Activated CD4-positive, alpha-beta memory T cell treated with anti-CD3 and anti-CD28 coated beads, Interleukin-2, amount 10 ng/mL, durations not matched to agents 7 days and 5 days (primary cell): ENCODE measurements at regions not wholly inside any gene's neighbourhood (a gene's known extent, or its start where the extent isn't known, plus 50 kb on each side); places are given as distances from the start of the nearest gene placed in this dataset.
"Not testable (repeated sequence)": the region's sequence is repeated elsewhere in the genome, so short reads cannot be mapped to it uniquely, and the experiment has no call there.

Experiments
- CTCF ChIA-PET: fragments of 350-600 bp; sonication (Branson Sonifier 250); formaldehyde crosslinking; loops from one replicate; lab custom pipeline; 2021; ENCODE audit warnings: antibody characterized with exemption, inconsistent platforms; lab: Charles Lee
- POLR2A ChIA-PET: fragments of 350-600 bp; sonication (Branson Sonifier 250); formaldehyde crosslinking; loops from one replicate; lab custom pipeline; 2021; ENCODE audit warnings: antibody characterized with exemption; lab: Charles Lee
- DNase-seq: peaks from one replicate; pipeline ENCODE4 v3.0.0-alpha.2; 2020
- H3K27ac Mint-ChIP-seq: one replicate; pipeline ENCODE4 v1.8.0; 2021; ENCODE audit warnings: mild to moderate bottlenecking, mixed read lengths
- H3K27me3 Mint-ChIP-seq: one replicate; pipeline ENCODE4 v1.8.0; 2021; ENCODE audit warnings: mixed read lengths
- H3K36me3 Mint-ChIP-seq: one replicate; pipeline ENCODE4 v1.8.0; 2021; ENCODE audit warnings: low read depth, mixed read lengths
- H3K4me1 Mint-ChIP-seq: one replicate; pipeline ENCODE4 v1.8.0; 2021; ENCODE audit warnings: mixed read lengths
- H3K4me3 Mint-ChIP-seq: one replicate; pipeline ENCODE4 v1.8.0; 2021; ENCODE audit warnings: mild to moderate bottlenecking, mixed read lengths
- H3K9me3 Mint-ChIP-seq: one replicate; pipeline ENCODE4 v1.8.0; 2021; ENCODE audit warnings: mixed read lengths

- H3K36me3 Mint-ChIP-seq, H3K27ac Mint-ChIP-seq, POLR2A ChIA-PET, DNase-seq, CTCF ChIA-PET, H3K4me1 Mint-ChIP-seq, H3K4me3 Mint-ChIP-seq, H3K27me3 Mint-ChIP-seq: not testable (repeated sequence)
- H3K9me3 Mint-ChIP-seq: peaks cover 14% of the 10 kb centered on the region
These were observed 74.9 kb upstream of the LIFR start for GRCh38 chr5:38631376-38631775.

- Mint-ChIP-seq H3K27ac (no peak overlapping the region), H3K4me1 (no peaks in the 10 kb centered on the region), H3K4me3 (no peak overlapping the region), H3K36me3 (no peaks in the 10 kb centered on the region), H3K27me3 (peaks cover 3% of the 10 kb centered on the region), H3K9me3 (peaks cover 11% of the 10 kb centered on the region)
- CTCF ChIA-PET: no interaction called here
- no peak for DNase-seq
- POLR2A ChIA-PET: no interaction called here
These were observed 78.3 kb upstream of the LIFR start for GRCh38 chr5:38634568-38635369.

DNA sequence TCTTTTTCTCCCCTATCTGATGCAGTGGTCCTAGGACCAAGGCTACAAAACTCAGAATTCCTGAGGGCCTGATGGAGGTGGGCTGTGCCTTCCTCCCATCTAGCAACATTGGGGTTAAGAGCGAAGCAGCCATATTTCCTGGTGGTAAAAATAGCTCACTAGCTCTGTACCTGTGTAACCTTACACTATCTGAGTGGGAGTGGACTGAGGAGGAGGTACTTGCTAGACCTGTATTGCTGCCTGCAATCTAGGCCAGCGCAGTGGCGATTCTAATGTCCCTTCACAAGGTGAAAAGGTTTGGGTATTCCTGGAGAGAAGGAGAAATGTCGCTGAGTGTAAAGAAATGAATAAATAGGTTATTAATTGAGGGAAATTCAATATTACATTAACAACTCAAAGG is 80.2 kb upstream of the LIFR start:
- Mint-ChIP-seq H3K4me1 (no peaks in the 10 kb centered on the region), H3K36me3 (no peaks in the 10 kb centered on the region), H3K4me3 (no peak overlapping the region), H3K9me3 (peaks cover 10% of the 10 kb centered on the region), H3K27ac (no peak overlapping the region), H3K27me3 (peaks cover 7% of the 10 kb centered on the region)
- ChIA-PET POLR2A (no interaction called here), CTCF (no interaction called here)
- no peak for DNase-seq

- no peaks in the 10 kb centered on the region for H3K36me3 Mint-ChIP-seq
- H3K27me3 Mint-ChIP-seq: peaks cover 7% of the 10 kb centered on the region
- H3K4me1 Mint-ChIP-seq: no peaks in the 10 kb centered on the region
- H3K4me3 Mint-ChIP-seq: no peak overlapping the region
- POLR2A ChIA-PET: no interaction called here
- CTCF ChIA-PET: no interaction called here
- DNase-seq: no peak
- no peak overlapping the region for H3K27ac Mint-ChIP-seq
- peaks cover 1% of the 10 kb centered on the region for H3K9me3 Mint-ChIP-seq
These were observed 82.2 kb upstream of the LIFR start for GRCh38 chr5:38638656-38639055.

DNA sequence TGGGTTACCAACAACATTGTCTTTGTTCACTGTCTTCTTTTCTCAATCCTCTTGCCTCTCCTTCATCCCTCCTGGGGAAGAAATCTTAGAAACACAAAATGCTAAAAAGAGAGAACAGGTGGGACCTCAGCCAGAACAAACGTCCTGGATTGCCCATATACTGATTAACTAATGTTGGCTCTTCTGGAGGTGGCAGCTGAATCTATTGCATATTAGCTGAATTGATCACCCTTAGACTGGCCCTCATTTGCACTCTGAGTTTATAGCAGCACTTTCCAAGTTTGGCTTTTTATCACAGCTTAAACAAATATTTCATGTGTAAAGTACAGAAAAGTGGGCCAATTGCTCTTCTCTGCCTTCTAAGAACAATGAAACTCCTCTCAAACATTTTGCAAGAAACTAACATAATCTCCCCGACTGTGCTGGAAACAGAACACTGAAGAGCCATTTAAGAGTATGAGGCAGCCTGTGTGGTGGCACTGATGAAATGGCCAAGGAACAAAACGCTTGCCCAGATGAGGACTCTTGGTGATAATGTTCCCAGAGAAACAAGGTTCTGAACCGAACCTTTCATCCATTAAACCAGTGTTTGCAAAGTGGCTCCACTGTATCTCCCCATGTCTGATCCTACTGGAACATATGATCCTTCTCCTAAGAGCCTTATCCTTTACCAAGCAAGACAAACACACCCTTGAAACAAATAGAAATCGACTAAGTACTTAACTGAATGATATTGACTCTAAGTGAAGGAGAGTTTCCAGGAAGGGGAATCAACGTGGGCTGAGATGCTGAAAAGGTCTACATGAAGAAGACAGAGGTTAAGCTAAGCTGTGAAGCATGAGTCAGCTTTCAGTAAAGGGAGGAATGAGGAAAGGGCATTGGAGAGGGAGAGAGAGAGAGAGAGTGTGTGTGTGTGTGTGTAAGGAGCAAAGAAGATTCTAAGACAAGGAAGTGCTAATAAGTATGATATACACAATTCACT is 83.2 kb upstream of the LIFR start:
- ChIA-PET CTCF (no interaction called here), POLR2A (no interaction called here)
- no peaks in the 10 kb centered on the region for H3K36me3 Mint-ChIP-seq
- H3K4me1 Mint-ChIP-seq: no peaks in the 10 kb centered on the region
- no peak for DNase-seq
- H3K4me3 Mint-ChIP-seq: no peak overlapping the region
- no peak overlapping the region for H3K27ac Mint-ChIP-seq
- H3K27me3 Mint-ChIP-seq: peaks cover 7% of the 10 kb centered on the region
- H3K9me3 Mint-ChIP-seq: peaks cover 6% of the 10 kb centered on the region

DNA sequence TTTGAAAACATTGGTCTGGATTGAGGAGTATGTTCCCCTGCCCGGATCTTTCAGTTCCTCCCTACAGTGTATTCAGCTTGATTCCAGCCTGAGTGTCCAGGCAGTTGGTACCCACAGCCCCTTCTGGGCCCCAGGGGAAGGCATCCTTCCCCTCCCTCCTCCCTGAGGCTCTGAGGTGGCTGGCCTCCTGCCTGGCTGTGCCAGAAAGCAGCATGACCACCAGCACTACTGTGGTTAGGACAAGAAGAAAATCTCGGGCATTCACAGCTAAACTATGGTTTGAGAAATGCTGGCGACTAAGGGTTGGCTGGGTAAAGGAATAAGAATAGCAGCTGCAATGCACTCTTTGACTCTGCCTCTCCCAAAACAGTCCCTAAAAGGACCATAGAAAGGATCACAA is 84.6 kb upstream of the LIFR start:
- H3K27ac Mint-ChIP-seq: no peak overlapping the region
- H3K27me3 Mint-ChIP-seq: peaks cover 7% of the 10 kb centered on the region
- no peaks in the 10 kb centered on the region for H3K4me1 Mint-ChIP-seq
- H3K36me3 Mint-ChIP-seq: no peaks in the 10 kb centered on the region
- ChIA-PET CTCF (no interaction called here), POLR2A (no interaction called here)
- no peak for DNase-seq
- H3K4me3 Mint-ChIP-seq: no peak overlapping the region
- H3K9me3 Mint-ChIP-seq: peaks cover 10% of the 10 kb centered on the region

GRCh38 chr5:38642189-38642911 is 85.9 kb upstream of the LIFR start:
- POLR2A ChIA-PET: no interaction called here

GRCh38 chr5:38643616-38644015 is 87.2 kb upstream of the LIFR start:
- ChIA-PET CTCF (no interaction called here), POLR2A (no interaction called here)
- Mint-ChIP-seq H3K9me3 (peaks cover 10% of the 10 kb centered on the region), H3K27me3 (peaks cover 5% of the 10 kb centered on the region), H3K4me1 (no peaks in the 10 kb centered on the region), H3K4me3 (no peak overlapping the region), H3K27ac (no peak overlapping the region), H3K36me3 (no peaks in the 10 kb centered on the region)
- DNase-seq: no peak

More at GRCh38 chr5:38642189-38642911, 85.9 kb upstream of the LIFR start:
- H3K27ac Mint-ChIP-seq: no peak overlapping the region
- DNase-seq: no peak
- no peaks in the 10 kb centered on the region for H3K4me1 Mint-ChIP-seq
- peaks cover 7% of the 10 kb centered on the region for H3K27me3 Mint-ChIP-seq
- H3K4me3 Mint-ChIP-seq: no peak overlapping the region
- no peaks in the 10 kb centered on the region for H3K36me3 Mint-ChIP-seq
- CTCF ChIA-PET: interaction anchor here (0.5 kb wide), 1 partner anchor 1263 kb away, joined by 4 read pairs; the partner anchor contains the start of gene WDR70
- peaks cover 10% of the 10 kb centered on the region for H3K9me3 Mint-ChIP-seq

- Mint-ChIP-seq H3K27me3 (no peaks in the 10 kb centered on the region), H3K4me3 (no peak overlapping the region), H3K4me1 (peaks cover 2% of the 10 kb centered on the region), H3K27ac (no peak overlapping the region), H3K9me3 (peaks cover 10% of the 10 kb centered on the region), H3K36me3 (no peaks in the 10 kb centered on the region)
- ChIA-PET CTCF (no interaction called here), POLR2A (no interaction called here)
- DNase-seq: no peak
These were observed 89.1 kb upstream of the LIFR start for GRCh38 chr5:38645508-38645907.

DNA sequence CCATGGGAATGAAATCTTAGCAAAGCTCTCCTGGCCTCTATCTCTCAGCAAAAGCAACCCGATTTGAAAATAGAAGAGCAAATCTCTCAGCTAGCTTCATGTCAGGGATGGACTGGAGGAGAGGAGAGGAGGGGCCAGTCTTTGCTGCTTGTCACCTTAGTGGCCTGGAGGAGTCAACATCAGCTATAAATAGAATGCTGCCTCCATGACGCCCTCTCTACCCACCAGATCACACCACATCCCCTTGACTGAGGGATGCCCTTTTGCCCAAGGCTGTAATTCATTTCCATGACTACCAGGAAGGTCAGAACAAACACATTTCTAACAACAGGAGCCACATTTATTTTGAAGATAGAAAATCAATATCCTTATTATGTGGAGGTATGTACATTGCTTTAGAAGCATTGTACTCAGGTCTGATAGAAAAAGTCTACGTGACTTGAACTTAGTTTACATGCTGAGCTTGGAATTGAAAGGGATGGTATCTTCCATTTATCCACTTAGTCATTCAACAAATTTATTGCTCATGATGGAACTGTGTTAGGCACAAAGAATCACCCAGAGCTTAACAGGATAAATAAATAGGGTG is 92.4 kb upstream of the LIFR start:
- no peak overlapping the region for H3K27ac Mint-ChIP-seq
- CTCF ChIA-PET: no interaction called here
- no peaks in the 10 kb centered on the region for H3K36me3 Mint-ChIP-seq
- no peak for DNase-seq
- peaks cover 10% of the 10 kb centered on the region for H3K9me3 Mint-ChIP-seq
- peaks cover 5% of the 10 kb centered on the region for H3K4me1 Mint-ChIP-seq
- H3K27me3 Mint-ChIP-seq: peaks cover 4% of the 10 kb centered on the region
- POLR2A ChIA-PET: no interaction called here
- H3K4me3 Mint-ChIP-seq: no peak overlapping the region

- Mint-ChIP-seq H3K4me1 (peaks cover 5% of the 10 kb centered on the region), H3K27ac (no peak overlapping the region), H3K36me3 (no peaks in the 10 kb centered on the region), H3K9me3 (no peaks in the 10 kb centered on the region), H3K27me3 (peaks cover 4% of the 10 kb centered on the region), H3K4me3 (no peak overlapping the region)
- no peak for DNase-seq
- ChIA-PET POLR2A (no interaction called here), CTCF (no interaction called here)
These were observed 94.1 kb upstream of the LIFR start for GRCh38 chr5:38650540-38650939.

GRCh38 chr5:38650946-38651345 is 94.5 kb upstream of the LIFR start:
- ChIA-PET CTCF (no interaction called here), POLR2A (no interaction called here)
- no peak for DNase-seq
- Mint-ChIP-seq H3K4me3 (no peak overlapping the region), H3K27me3 (peaks cover 4% of the 10 kb centered on the region), H3K27ac (no peak overlapping the region), H3K9me3 (no peaks in the 10 kb centered on the region), H3K4me1 (peaks cover 5% of the 10 kb centered on the region), H3K36me3 (no peaks in the 10 kb centered on the region)
